NCI-H526 (cell line): ENCODE measurements at regions not wholly inside any gene's neighbourhood (a gene's known extent, or its start where the extent isn't known, plus 50 kb on each side); places are given as distances from the start of the nearest gene placed in this dataset.
"Not testable (repeated sequence)": the region's sequence is repeated elsewhere in the genome, so short reads cannot be mapped to it uniquely, and the experiment has no call there.

Source experiments
- DNase-seq, 2 experiments: peaks; one replicate each; lab custom pipeline; 2025; lab: John Stamatoyannopoulos, UW

GRCh38 chr7:15813448-15813847, 127.0 kb upstream of the MEOX2 start:
- DNase-seq, result no peak

- DNase-seq, result not testable (repeated sequence)
These were observed 123.9 kb upstream of the MEOX2 start for GRCh38 chr7:15810383-15810782.

GRCh38 chr7:15809936-15810335, 123.5 kb upstream of the MEOX2 start:
- DNase-seq, result not testable (repeated sequence)

GRCh38 chr7:15805891-15806290, 119.4 kb upstream of the MEOX2 start:
- no peak for DNase-seq

GRCh38 chr7:15802425-15802824, 115.9 kb upstream of the MEOX2 start:
- no peak for DNase-seq

- no peak for DNase-seq
These were observed 115.1 kb upstream of the MEOX2 start for GRCh38 chr7:15801551-15801950.

- no peak for DNase-seq
These were observed 114.6 kb upstream of the MEOX2 start for GRCh38 chr7:15801041-15801440.

- DNase-seq, result no peak
These were observed 111.6 kb upstream of the MEOX2 start for GRCh38 chr7:15798081-15798480.

- no peak for DNase-seq
These were observed 108.9 kb upstream of the MEOX2 start for GRCh38 chr7:15795393-15795792.

GRCh38 chr7:15794801-15795200, 108.3 kb upstream of the MEOX2 start:
- no peak for DNase-seq

- DNase-seq, result no peak
These were observed 98.2 kb upstream of the MEOX2 start for GRCh38 chr7:15784694-15785030.

- no peak for DNase-seq
These were observed 97.7 kb upstream of the MEOX2 start for GRCh38 chr7:15783987-15784693.

GRCh38 chr7:15782656-15783055, 96.2 kb upstream of the MEOX2 start:
- DNase-seq, result no peak

GRCh38 chr7:15781944-15782343, 95.5 kb upstream of the MEOX2 start:
- no peak for DNase-seq

GRCh38 chr7:15780271-15780670, 93.8 kb upstream of the MEOX2 start:
- no peak for DNase-seq

GRCh38 chr7:15778191-15778590, 91.7 kb upstream of the MEOX2 start:
- DNase-seq, result no peak

- no peak for DNase-seq
These were observed 79.3 kb upstream of the MEOX2 start for GRCh38 chr7:15765753-15766152.

GRCh38 chr7:15764851-15765382, 78.4 kb upstream of the MEOX2 start:
- no peak for DNase-seq

- DNase-seq, result no peak
These were observed 77.5 kb upstream of the MEOX2 start for GRCh38 chr7:15764010-15764409.

- no peak for DNase-seq
These were observed 70.8 kb upstream of the MEOX2 start for GRCh38 chr7:15757041-15758000.

GRCh38 chr7:15755061-15755460, 68.6 kb upstream of the MEOX2 start:
- DNase-seq, result no peak

GRCh38 chr7:15753887-15754579, 67.5 kb upstream of the MEOX2 start:
- DNase-seq, result no peak
